ENCODE measurements at regions not wholly inside any gene's neighbourhood (a gene's known extent, or its start where the extent isn't known, plus 50 kb on each side); places are given as distances from the start of the nearest gene placed in this dataset.

DNA sequence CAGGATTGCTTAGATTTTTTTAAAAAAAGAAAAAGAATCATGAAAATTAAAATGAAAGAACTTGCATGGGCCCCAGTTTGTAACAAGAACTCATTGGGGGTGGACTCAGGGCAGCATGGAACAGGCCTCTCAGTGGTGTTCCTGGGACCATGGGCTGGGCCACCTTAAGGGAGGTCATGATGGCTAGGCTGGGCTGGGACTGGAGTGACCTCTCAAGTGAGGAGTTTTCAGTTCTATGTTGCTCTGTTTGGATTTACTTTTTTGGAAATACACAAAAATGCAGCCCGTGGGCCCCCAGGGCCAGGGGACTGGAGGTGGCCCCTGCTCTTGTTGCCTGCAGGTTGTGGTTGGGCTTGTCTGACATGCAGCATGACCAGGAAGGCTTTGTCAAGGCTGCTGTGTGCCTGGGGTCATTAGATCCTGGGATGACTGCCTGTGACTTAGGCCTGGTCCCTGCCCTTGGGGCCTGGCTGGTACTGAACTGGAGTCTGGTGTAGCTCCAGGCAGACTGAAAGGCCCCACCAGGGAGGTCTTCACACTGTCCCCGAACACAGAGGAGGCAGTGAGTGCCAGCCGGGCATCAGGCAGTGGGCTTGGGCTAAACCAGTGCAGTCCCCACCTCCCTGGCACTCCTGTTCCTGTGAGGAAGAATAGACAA lies 115.6 kb downstream of the GLI2 start:
- no peak for DNase-seq (ENCODE audit: low spot score)
- peak; percentile 20 for FAIRE-seq

DNA sequence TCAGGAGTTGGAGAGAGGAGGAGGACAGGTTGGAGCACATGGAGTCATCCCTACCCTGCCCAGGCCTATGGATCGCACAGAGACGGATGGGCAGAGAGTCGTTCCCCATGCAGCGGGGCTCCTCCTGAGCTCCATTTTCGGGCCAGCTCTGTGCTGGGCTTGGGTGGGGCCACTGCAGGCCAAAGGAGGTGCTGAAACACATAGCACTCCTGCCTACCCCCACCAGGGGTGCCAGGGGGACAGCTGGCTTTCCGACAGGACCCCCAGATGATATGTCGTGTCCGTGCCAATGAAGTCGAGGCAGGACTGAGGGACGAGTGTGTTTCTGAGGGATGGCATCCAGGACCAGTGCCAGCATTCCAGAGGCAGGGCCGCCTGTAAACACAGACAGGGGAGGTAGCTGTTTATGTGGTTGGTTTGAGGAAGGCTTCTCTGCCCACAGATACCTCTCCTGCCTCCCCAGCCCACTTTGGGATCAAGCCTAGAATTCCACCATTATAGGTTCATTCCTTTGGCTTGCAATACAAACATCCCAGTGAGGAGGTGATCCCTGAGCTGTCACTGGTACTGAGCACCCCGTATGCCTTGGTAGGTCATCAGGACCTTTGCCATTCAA lies 116.6 kb downstream of the GLI2 start:
- no peak for DNase-seq (ENCODE audit: low spot score)
- FAIRE-seq, result peak; percentile 63

DNA sequence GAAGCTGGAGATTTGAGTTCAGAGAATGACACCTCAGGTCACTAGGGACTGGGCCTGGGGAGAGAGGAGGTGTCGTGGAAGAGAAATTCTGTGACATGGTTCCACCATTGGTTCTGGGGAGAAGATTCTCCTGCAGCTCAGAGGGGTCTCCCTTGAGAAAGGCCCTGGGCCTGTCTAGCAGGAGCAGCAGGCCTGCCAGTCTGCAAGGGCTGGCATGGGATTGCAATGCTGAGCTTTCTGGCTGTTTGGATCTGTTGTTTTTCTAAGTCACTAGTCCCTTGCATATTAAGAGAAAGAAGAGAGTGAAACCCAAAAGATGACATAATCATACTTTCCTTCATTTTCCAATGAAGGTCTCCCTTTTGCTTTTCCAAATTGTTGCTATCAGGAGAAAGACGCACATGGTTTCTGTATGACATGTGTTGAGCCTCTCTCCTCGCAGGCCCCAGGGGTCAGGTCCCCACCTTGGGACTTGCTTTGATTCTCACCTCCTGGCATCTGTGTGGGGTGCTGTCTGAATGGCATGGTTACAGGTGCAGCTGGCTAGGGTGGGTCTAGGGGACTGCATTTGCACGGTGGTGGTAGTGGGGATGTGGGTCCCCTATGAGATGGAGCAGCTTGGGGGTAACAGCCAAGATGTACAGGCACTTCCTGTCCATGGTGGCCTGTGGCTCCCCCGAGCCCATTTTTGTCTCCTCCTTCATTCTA lies 117.8 kb downstream of the GLI2 start:
- no peak for FAIRE-seq
- no peak for DNase-seq (ENCODE audit: low spot score)

DNA sequence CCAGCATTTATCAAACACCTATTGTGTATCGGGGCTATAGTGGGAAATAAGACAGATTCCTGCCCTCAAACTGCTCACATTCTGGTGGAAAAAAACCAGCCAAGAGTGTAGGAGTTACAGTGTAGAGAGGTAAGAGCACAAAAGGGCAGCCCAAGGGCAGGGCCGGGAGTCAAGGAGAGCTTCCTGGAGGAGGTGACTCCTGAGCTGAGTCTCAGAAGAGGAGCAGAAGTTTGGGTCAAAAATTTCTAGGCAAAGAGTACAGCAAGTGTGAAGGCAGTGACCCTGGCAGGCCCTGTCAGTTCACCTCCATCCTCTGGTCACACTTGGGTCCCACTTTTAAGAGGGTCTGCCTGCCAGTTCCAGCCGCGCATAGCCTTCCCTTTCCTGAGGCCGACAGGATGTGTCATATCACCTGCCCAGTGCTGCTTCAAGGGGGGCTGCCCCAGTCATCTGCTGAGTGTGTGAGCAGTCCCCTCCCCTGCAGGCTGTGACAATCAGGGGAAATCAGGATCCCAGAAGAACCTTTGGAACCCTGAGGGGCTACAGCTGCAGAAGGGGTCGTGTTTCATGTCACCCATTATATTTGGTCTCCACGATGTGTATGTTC lies 118.4 kb downstream of the GLI2 start:
- FAIRE-seq (no peak), DNase-seq (ENCODE audit: low spot score) (no peak)

DNA sequence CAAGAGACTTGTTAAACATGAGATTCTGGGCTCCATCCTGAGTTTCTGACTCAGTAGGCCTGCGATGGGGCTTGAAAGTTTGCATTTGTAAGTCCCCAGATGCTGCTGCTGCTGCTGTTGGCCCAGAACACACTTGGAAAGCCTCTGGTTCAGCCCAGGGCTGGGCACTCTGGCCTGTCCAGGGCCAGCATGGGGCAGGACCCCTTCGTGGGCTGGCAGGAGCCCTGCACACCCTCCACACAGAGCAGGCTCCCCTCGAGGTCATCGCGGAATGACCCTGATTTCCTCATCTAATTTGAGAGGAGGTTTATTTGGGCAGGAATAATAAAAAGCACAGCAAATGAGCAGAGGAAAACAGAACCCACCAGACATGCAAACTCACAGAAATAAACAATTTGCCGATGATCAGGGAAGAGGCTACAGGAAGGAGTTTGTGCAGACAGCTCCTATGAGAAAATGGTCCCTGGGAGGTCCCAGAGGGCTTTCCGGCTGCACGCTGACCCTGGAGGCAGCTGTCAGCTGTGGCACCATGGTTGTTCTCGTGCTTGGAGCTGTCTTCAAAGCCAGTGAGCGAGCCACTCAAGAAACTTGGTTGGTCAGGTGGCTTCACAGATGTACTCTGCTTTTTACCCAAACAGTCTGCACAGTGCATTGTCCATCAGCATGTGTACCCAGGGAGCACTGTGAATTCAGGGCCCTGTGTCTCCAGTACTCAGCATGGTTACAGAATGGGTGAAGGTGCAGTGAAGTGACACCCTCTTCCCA lies 119.3 kb downstream of the GLI2 start:
- FAIRE-seq, result no peak
- no peak for DNase-seq (ENCODE audit: low spot score)

- FAIRE-seq (no peak), DNase-seq (ENCODE audit: low spot score) (no peak)
These were observed 120.3 kb downstream of the GLI2 start for GRCh38 chr2:120855855-120856405.

GRCh38 chr2:120856421-120856862 lies 120.8 kb downstream of the GLI2 start:
- FAIRE-seq, result no peak
- DNase-seq (ENCODE audit: low spot score), result peak; percentile 33

- peak; percentile 77 for FAIRE-seq
- DNase-seq (ENCODE audit: low spot score), result no peak
These were observed 121.8 kb downstream of the GLI2 start for GRCh38 chr2:120857422-120857821.

DNA sequence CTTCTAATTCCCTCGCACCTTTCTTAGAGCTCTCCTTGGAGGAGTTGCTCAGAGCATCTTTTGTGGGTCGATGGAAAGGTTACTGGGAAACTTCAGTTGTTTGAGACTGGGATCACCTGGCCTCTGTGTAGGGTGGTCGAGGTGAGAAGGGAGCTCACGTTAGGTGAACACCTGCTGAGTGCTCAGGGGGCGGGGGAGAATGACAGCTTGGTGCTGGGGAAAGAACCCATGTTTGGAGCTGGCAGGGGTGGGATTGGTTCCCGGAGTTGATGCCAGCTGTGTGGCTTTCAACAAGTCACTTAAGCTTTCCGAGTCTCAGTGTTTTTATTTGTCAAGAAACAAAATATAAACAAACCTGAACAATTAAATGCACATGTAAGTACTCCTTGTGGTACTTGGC lies 122.3 kb downstream of the GLI2 start:
- FAIRE-seq, result no peak
- no peak for DNase-seq (ENCODE audit: low spot score)

GRCh38 chr2:120858361-120859106 lies 122.9 kb downstream of the GLI2 start:
- DNase-seq (ENCODE audit: low spot score), result no peak
- no peak for FAIRE-seq

GRCh38 chr2:120859128-120859527 lies 123.5 kb downstream of the GLI2 start:
- DNase-seq (ENCODE audit: low spot score), result no peak
- no peak for FAIRE-seq

- DNase-seq (ENCODE audit: low spot score) (no peak), FAIRE-seq (no peak)
These were observed 124.3 kb downstream of the GLI2 start for GRCh38 chr2:120859814-120860578.

DNA sequence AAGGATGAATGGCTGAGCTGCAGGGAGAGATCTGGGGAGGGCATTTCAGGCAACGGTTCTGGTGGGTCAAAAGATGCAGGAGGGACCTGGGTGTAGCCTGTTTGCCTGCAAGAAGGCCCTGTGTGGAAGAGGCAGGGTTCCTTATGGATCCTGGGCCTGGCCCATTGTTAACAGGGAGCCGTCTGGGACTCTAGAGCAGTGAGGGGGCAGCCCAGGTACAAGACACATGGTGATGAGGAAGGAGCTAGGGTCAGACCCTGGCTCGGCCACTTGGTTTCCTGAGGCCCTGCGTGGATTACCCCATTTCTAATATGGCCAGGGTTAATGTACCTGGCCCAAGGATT lies 124.9 kb downstream of the GLI2 start:
- no peak for DNase-seq (ENCODE audit: low spot score)

DNA sequence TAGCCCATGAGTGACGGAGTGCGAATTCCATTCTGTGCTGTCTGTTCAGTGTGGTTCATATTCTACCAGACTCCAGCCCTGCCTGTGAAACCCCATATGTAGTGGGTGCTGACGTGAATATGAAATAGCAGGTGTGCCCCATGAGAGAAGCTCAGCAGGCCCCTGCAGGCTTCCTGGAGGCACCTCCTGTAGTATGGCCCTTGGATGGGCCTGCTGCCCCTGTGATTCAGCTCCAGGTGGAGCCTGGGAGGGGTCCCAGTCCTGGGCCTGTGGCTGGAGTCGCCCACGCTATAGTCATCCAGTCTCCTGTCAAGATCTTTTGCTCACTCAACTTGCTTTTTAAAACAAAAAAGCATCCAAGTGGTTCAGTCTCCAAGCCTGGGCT lies 125.5 kb downstream of the GLI2 start:
- FAIRE-seq, result no peak
- DNase-seq (ENCODE audit: low spot score), result no peak

More for the DNA sequence above, 124.9 kb downstream of the GLI2 start:
- FAIRE-seq, result no peak

- no peak for DNase-seq (ENCODE audit: low spot score)
- FAIRE-seq, result peak; percentile 58
These were observed 126.0 kb downstream of the GLI2 start for GRCh38 chr2:120861576-120862191.

GRCh38 chr2:120862201-120863060 lies 126.8 kb downstream of the GLI2 start:
- DNase-seq (ENCODE audit: low spot score), result no peak
- no peak for FAIRE-seq

GRCh38 chr2:120863146-120863545 lies 127.5 kb downstream of the GLI2 start:
- DNase-seq (ENCODE audit: low spot score), result no peak
- no peak for FAIRE-seq

DNA sequence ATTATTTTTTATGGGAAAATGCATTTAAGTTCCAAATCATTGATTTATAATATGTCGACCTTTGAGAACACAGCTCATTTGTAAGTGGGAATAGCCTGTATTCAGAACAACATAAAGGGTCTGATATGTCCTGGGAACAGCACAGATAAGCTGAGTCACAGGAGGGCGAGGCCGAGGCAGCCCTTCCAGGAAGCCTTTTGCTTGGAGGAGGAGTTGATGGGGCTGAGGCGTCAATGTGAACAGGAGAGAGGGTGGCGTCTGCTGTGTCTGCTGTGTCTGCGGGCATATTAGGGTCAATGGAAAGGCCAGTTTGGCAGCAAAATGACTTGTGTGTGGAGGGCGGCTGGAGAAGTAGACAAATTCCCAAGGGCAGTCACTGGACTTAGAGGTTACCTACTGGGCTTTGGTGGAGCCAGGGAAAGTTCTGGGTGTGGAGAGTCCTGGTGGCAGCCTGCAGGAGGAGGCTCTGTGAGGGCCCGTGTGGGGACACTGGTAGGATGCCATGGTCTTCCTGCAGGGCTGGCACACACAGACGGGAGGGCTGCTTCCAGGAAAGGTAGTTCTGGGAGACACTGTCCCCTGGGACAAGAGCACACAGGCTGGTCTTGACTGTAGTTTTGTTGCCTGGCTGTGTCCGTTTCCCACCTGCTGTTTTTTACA lies 128.1 kb downstream of the GLI2 start:
- FAIRE-seq (no peak), DNase-seq (ENCODE audit: low spot score) (peak; percentile 78)

Data from urothelium cell line (cell line).